HFFc6 (cell line): ENCODE measurements at regions not wholly inside any gene's neighbourhood (a gene's known extent, or its start where the extent isn't known, plus 50 kb on each side); places are given as distances from the start of the nearest gene placed in this dataset.

ENCODE experiments used
- DNase-seq: peaks from one replicate; pipeline ENCODE4 v3.0.0-alpha.2; 2018
- H3K27ac Mint-ChIP-seq: 2 replicates; pipeline ENCODE4 v1.8.0; 2020; ENCODE audit warnings: mild to moderate bottlenecking, mixed read lengths
- H3K27me3 Mint-ChIP-seq: 2 replicates; pipeline ENCODE4 v1.8.0; 2021; ENCODE audit warnings: mild to moderate bottlenecking, moderate library complexity, mixed read lengths; ENCODE audit not compliant: insufficient read depth
- H3K36me3 Mint-ChIP-seq: 2 replicates; pipeline ENCODE4 v1.8.0; 2021; ENCODE audit warnings: low read depth, mixed read lengths
- H3K4me1 Mint-ChIP-seq: 2 replicates; pipeline ENCODE4 v1.8.0; 2020; ENCODE audit warnings: low read depth, mixed read lengths
- H3K4me3 Mint-ChIP-seq: 2 replicates; pipeline ENCODE4 v1.8.0; 2020; ENCODE audit warnings: mild to moderate bottlenecking, moderate library complexity, mixed read lengths
- H3K9me3 Mint-ChIP-seq: 2 replicates; pipeline ENCODE4 v1.8.0; 2020; ENCODE audit warnings: mild to moderate bottlenecking, mixed read lengths
- TF ChIP-seq, protein P1 (sequence below): fragments of 200-600 bp; sonication (generic); IDR thresholded peaks from 2 replicates; pipeline ENCODE4 v1.5.0; 2021; ENCODE audit warnings: antibody characterized with exemption, mild to moderate bottlenecking

DNA sequence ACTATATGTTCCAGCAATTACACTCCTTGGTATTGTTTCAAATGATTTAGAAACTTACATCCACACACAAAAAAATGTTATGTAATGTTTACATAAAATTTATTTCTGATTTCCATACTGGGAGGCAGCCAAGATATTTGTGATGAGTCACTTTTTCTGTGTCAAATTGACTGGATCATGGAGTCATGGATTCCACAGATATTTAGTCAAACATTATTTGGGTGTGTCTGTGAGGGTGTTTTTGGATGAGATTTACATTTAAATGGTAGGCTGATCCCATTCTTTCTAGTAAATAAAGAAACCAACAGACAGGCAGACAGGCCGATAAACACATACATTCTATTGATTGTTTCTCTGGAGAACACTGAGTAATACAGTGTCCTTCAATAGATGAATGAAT, 562.8 kb downstream of the SLITRK6 start:
- Mint-ChIP-seq H3K36me3 (no peaks in the 10 kb centered on the region), H3K4me1 (peaks cover 19% of the 10 kb centered on the region), H3K27ac (no peak overlapping the region), H3K9me3 (no peaks in the 10 kb centered on the region), H3K4me3 (peak overlapping the region; percentile 37; the same call in 1 of the 2 replicates), H3K27me3 (no peaks in the 10 kb centered on the region; the same call in 1 of the 2 replicates)
- TF ChIP-seq, protein P1, sequence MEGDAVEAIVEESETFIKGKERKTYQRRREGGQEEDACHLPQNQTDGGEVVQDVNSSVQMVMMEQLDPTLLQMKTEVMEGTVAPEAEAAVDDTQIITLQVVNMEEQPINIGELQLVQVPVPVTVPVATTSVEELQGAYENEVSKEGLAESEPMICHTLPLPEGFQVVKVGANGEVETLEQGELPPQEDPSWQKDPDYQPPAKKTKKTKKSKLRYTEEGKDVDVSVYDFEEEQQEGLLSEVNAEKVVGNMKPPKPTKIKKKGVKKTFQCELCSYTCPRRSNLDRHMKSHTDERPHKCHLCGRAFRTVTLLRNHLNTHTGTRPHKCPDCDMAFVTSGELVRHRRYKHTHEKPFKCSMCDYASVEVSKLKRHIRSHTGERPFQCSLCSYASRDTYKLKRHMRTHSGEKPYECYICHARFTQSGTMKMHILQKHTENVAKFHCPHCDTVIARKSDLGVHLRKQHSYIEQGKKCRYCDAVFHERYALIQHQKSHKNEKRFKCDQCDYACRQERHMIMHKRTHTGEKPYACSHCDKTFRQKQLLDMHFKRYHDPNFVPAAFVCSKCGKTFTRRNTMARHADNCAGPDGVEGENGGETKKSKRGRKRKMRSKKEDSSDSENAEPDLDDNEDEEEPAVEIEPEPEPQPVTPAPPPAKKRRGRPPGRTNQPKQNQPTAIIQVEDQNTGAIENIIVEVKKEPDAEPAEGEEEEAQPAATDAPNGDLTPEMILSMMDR, result no peak
- DNase-seq, result peak; percentile 12

GRCh38 chr13:85230691-85231093, 568.5 kb downstream of the SLITRK6 start:
- peaks cover 17% of the 10 kb centered on the region for H3K4me1 Mint-ChIP-seq
- DNase-seq, result no peak
- no peak overlapping the region; the same call in 1 of the 2 replicates for H3K27ac Mint-ChIP-seq
- no peaks in the 10 kb centered on the region; the same call in 1 of the 2 replicates for H3K27me3 Mint-ChIP-seq
- H3K9me3 Mint-ChIP-seq, result no peaks in the 10 kb centered on the region
- H3K4me3 Mint-ChIP-seq, result peak overlapping the region; percentile 75; the same call in 1 of the 2 replicates
- TF ChIP-seq, protein P1, result no peak
- no peaks in the 10 kb centered on the region for H3K36me3 Mint-ChIP-seq

- no peaks in the 10 kb centered on the region for H3K36me3 Mint-ChIP-seq
These were observed 570.5 kb downstream of the SLITRK6 start for GRCh38 chr13:85228692-85229091.

DNA sequence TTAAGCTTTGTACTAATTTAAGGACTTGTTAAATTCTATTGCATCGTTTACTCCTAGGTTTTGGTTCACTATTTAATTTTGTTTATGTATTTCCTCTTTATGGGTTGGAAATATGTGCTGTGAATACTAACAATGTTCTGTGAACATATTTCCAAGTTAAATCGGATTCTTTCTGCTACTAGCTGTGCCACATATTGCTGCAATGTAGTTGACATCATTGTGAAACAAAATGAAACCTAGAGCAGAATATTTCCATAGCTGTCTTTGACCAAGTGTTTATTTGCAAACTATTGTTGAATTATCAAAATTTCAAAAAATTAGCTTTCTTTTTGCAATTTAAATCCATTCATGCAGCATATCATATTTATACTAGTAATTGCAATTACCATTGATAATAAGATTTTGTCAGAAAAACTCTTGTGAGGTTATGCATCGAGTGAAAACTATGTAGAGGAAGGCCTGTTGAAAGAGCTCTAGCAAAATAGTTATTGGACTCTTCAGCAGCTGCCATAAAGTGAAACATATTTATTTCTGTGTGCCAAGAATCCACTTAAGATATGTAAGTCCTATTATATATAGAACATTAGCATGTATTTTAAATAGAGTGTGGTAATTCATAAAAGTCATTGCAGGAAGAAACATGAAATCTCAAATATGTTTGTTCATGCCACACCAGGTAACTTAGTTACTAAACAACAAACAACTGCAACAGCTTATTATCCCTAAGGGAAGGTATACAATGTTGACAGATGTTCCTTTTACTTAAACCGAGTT, 575.1 kb downstream of the SLITRK6 start:
- TF ChIP-seq, protein P1, result no peak
- Mint-ChIP-seq H3K27me3 (peaks cover 2% of the 10 kb centered on the region; the same call in 1 of the 2 replicates), H3K27ac (no peak overlapping the region), H3K9me3 (no peaks in the 10 kb centered on the region; the same call in 1 of the 2 replicates), H3K4me3 (peak overlapping the region; percentile 66), H3K36me3 (no peaks in the 10 kb centered on the region), H3K4me1 (peaks cover 18% of the 10 kb centered on the region; the same call in 1 of the 2 replicates)
- DNase-seq, result no peak

More at GRCh38 chr13:85228692-85229091, 570.5 kb downstream of the SLITRK6 start:
- no peaks in the 10 kb centered on the region for H3K9me3 Mint-ChIP-seq
- H3K4me1 Mint-ChIP-seq, result peaks cover 24% of the 10 kb centered on the region
- no peak overlapping the region for H3K4me3 Mint-ChIP-seq
- TF ChIP-seq, protein P1, result no peak
- no peaks in the 10 kb centered on the region; the same call in 1 of the 2 replicates for H3K27me3 Mint-ChIP-seq
- no peak overlapping the region for H3K27ac Mint-ChIP-seq
- DNase-seq, result no peak

DNA sequence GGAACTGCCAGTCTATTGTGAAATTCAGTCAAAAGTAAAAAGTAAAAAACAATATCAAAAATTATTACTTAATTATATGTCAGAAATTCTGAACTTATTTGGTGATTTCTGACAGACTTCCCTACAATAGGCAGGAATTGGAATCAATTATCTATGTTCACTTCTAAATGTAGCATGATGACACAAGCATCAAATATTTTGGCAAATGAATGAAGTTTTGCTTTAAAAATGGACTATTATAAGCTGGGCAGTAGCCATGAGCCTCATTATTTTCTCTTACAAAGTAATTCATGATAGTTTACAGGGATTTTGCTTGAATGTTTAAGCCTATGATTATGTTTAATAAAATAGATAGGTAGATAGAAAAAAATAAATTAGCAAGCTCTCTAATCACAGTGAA, 582.6 kb downstream of the SLITRK6 start:
- no peak for DNase-seq
- Mint-ChIP-seq H3K4me3 (no peak overlapping the region), H3K27ac (no peak overlapping the region), H3K27me3 (peaks cover 2% of the 10 kb centered on the region; the same call in 1 of the 2 replicates), H3K9me3 (no peaks in the 10 kb centered on the region; the same call in 1 of the 2 replicates), H3K36me3 (no peaks in the 10 kb centered on the region), H3K4me1 (peaks cover 8% of the 10 kb centered on the region; the same call in 1 of the 2 replicates)
- TF ChIP-seq, protein P1, result no peak
